GM21423 (cell line): ENCODE measurements at regions not wholly inside any gene's neighbourhood (a gene's known extent, or its start where the extent isn't known, plus 50 kb on each side); places are given as distances from the start of the nearest gene placed in this dataset.

Experiments used
- ATAC-seq: cut with Tn5 transposase; IDR thresholded peaks from one replicate; pipeline ENCODE4 v1.9.1; 2021; ENCODE audit warnings: mild to moderate bottlenecking, moderate library complexity; ENCODE audit not compliant: unreplicated experiment

DNA sequence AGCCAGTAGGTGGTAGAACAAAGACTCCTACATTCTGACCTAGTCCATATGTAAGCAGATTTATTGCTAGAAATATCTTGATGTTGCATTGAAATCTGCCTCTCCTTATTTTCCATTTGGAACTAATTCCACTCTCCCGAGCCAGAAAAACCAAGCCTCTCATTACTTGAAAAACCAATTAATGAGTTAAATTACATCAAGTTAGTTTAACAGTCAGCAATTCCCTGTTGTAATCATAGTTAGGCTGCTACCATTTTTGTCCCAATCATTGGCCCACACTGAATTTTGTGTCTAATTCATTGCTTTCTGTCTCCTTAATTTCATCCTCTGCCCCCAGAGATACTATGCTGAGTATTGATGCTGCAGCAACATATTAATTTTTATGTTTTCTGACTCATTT is 168.3 kb upstream of the TNP1 start:
- no peak for ATAC-seq

GRCh38 chr2:217027414-217027813 is 167.6 kb upstream of the TNP1 start:
- ATAC-seq, result no peak

GRCh38 chr2:217026569-217026968 is 166.7 kb upstream of the TNP1 start:
- ATAC-seq, result no peak

DNA sequence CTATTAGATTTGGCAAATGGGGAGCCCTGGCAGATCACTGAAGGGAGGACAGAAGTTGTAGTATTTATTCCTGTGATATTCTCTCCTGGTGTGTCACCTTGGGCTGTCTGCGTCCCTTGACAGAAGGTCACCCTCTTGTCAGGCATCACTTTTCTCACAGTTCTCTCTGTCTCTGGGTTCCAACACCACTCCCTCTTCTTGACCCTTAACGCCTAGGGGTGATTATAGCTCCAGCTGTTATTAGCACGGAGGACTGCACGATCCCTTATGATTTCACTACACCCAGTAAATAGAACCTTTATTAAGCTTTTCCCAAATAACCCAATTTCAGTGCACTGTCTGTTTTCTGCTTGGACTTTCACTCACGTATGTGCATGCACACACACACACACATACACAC is 166.3 kb upstream of the TNP1 start:
- no peak for ATAC-seq

- no peak for ATAC-seq
Observed at GRCh38 chr2:217023611-217024010, 163.7 kb upstream of the TNP1 start.

GRCh38 chr2:217017456-217018252 is 157.8 kb upstream of the TNP1 start:
- no peak for ATAC-seq

- no peak for ATAC-seq
Observed at GRCh38 chr2:217016796-217017419, 157.0 kb upstream of the TNP1 start.

DNA sequence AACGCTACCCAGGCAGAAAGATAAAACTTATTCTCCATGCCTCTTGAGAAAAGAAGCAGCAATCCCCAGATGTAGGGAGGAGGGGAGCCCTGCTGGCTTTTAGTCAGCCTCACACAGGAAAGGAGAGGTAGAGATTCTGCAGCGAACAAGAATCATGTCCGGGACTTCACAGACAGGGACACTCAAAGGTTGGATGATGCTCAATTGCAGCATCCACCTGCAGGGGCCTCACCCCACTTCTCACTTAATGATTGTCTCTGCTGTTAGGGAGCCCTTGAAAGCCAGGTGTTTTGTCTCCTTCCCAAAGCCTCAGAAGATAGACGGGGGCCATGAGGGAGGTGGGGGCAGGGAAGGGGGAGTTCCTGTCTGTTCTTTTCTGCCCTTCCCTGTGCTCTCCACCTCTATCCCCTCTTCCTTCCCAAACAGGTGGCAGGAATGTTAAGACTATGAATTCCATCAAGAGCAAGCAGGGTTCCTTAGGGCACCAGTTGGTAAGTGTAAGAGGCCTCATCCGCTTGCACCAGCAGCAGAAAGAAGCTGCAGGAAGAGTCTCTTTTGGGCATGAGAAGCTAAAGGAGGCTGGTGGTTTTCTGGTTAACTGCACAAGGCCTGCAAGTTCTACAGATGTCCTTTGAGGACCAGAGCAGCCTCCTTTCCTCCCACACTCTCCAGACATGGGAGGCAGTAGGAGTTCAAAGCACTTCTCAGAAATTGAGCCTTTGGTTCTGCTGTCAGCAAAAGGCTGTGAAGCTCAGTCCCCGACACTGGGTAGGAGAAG is 154.7 kb upstream of the TNP1 start:
- ATAC-seq, result no peak

DNA sequence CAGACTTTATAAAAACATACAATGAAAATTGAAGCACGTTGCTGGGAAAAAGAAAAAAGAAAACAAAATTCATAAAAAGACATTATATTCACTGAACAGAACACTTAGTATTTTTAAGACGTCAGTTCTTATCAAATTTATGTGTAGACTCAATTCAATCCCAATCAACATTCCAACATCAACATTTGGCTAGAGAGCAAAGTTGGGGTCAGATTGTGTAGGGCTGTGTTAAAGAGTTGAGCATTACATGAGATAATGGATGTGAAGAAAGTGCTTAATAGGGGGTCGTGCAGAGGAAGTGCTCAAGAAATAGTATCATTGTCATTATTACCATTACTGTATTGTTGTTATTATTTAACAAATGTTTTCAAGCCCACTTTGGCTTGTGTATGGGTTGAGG is 154.1 kb upstream of the TNP1 start:
- ATAC-seq, result no peak

DNA sequence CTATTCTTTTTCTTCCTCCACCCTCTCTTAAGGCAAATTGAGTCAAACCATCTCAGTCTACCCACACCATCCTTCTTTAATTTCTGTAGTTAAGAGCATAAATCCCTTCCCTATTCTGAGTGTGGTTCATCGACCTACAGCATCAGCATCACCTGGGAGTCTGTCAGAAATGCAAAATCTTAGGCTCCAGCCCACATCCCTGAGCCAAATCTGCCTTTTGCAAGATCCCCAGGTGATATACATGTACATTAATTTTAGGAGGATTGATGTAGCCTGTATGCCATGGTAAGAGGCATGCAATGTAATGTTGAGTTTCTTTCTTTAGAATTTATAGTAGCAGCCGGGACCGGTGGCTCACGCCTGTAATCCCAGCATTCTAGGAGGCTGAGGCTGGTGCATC is 151.7 kb upstream of the TNP1 start:
- ATAC-seq, result no peak

GRCh38 chr2:217010173-217010572 is 150.3 kb upstream of the TNP1 start:
- no peak for ATAC-seq

- no peak for ATAC-seq
Observed at GRCh38 chr2:217008794-217009193, 148.9 kb upstream of the TNP1 start.

DNA sequence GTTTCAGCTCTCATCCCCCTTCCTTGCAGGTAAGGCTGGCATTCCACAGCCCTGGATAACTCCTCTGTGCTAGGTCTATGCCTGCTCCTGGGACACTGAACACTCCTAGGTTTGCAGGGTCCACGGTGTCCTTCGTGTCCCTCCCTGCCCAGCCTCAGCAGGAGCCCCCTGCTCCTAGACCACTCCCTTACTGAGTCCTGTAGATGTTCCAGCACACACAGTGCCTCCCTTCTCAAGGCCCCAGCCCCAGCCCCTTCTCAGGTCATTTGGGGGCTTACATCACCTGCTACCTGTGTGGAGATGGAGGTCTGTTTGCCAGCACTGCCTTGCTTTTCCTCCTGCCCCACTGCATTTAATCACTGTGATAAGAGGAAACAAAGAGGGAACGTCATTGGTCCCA is 146.4 kb upstream of the TNP1 start:
- ATAC-seq, result no peak

- ATAC-seq, result no peak
Observed at GRCh38 chr2:217004656-217005055, 144.8 kb upstream of the TNP1 start.

DNA sequence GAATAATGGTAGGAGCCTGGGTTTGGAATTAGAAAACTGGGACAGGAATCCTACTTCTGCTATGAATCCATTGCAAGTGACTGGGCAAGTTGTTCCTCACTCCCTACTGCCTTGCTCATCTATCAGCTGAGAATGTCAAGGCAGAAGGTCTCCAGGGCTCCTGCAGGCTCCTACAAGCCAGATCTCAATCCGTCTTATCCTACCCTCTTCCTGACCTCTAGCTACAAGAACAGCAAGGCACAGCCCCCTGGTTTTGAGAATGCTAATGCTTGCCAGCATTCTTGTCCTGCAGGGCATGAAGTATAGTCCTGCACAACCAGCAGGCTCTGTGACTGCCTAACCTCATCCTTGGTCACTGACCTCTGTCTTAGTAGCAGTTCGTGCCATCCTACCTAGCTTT is 141.9 kb upstream of the TNP1 start:
- no peak for ATAC-seq

- ATAC-seq, result no peak
Observed at GRCh38 chr2:217000406-217000805, 140.5 kb upstream of the TNP1 start.

- ATAC-seq, result no peak
Observed at GRCh38 chr2:216996279-216996845, 136.5 kb upstream of the TNP1 start.

GRCh38 chr2:216994353-216994854 is 134.5 kb upstream of the TNP1 start:
- no peak for ATAC-seq

GRCh38 chr2:216992056-216992675 is 132.3 kb upstream of the TNP1 start:
- ATAC-seq, result no peak

GRCh38 chr2:216991563-216991962 is 131.7 kb upstream of the TNP1 start:
- ATAC-seq, result no peak
